ENCODE measurements at regions not wholly inside any gene's neighbourhood (a gene's known extent, or its start where the extent isn't known, plus 50 kb on each side); places are given as distances from the start of the nearest gene placed in this dataset.

GRCh38 chr9:78954286-78954685, 617.5 kb upstream of the TLE4 start:
- no peak for TF ChIP-seq CTCF (IDR thresholded peaks at IDR 0.05; ENCODE audit: insufficient read depth, low read length, poor library complexity, severe bottlenecking)
- TF ChIP-seq EZH2phosphoT487 (conservative IDR thresholded peaks at IDR 0.05; ENCODE audit: low read length): no peak
